ENCODE measurements at regions not wholly inside any gene's neighbourhood (a gene's known extent, or its start where the extent isn't known, plus 50 kb on each side); places are given as distances from the start of the nearest gene placed in this dataset.

DNA sequence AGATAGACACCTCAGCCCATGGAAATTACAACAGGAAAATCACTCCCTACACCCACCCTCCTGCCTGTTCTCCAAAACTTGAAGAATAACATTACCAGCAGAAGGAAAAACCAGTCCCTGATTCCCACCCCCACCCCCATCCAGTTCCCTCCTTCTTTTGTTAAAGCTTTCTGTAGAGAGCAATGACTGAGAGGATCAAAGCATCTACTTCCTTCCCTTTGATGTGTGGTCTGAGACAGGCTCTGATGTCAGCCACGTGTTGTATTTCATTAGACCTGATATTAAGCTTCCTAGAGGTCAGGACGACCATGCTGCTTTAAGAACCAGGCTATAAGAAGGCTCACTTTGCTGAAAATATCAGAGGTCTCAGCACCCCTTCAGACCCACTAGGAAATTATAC, 73.9 kb upstream of the HAO2 start:
- H3K79me2 ChIP-seq (ENCODE audit: low read length), result no peaks in the 10 kb centered on the region
- no peaks in the 10 kb centered on the region for H3K36me3 ChIP-seq (ENCODE audit: insufficient read depth, low read length)
- H2AFZ ChIP-seq (ENCODE audit: low read length), result no peak overlapping the region
- H3K4me3 ChIP-seq (ENCODE audit: low read length), result no peak overlapping the region
- H3K9me2 ChIP-seq (replicated peaks; ENCODE audit: insufficient read depth, low read length), result no peaks in the 10 kb centered on the region
- DNase-seq, result no peak
- no peak overlapping the region for H3K27ac ChIP-seq (ENCODE audit: low read length)
- no peak overlapping the region for H3K9ac ChIP-seq (ENCODE audit: low read length)
- H3K4me1 ChIP-seq (ENCODE audit: low read length), result no peaks in the 10 kb centered on the region
- H4K20me1 ChIP-seq (ENCODE audit: insufficient read depth, low read depth, low read length), result no peaks in the 10 kb centered on the region
- no peaks in the 10 kb centered on the region for H3K27me3 ChIP-seq (ENCODE audit: low read length)
- no peak overlapping the region for H3K4me2 ChIP-seq (ENCODE audit: low read depth, low read length, poor library complexity, severe bottlenecking)
- no peaks in the 10 kb centered on the region for H3K9me3 ChIP-seq (ENCODE audit: low read length)

DNA sequence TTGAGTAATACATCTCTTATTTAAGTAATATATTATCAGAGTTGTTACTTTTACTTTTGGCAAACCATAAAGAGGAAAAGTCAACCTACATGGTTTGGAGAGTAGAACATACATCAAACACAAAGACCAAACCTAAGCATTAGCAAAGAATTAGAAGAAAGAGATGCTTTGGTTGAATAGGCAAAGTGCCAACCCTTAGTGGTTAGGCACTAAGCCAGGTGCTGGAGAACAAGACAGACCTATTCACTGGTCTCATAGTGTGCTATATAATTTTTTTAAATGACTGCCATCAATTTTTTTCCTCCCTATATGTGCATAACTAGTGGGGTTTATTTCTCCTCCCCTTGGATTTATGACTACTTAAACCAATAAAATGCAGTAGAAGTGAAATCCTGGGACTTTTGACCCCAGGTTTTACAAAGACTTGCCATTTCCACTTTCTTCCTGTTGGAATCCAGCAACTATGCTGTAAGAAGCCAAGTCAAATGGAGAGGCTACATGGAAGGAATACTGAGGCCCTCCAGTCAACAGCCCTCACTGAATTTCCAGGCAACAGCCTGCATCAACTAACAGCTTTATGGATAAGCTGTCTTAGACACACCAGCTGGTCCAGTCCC, 69.8 kb upstream of the HAO2 start:
- no peaks in the 10 kb centered on the region for H3K27me3 ChIP-seq (ENCODE audit: low read length)
- no peak overlapping the region for H3K4me3 ChIP-seq (ENCODE audit: low read length)
- H3K36me3 ChIP-seq (ENCODE audit: insufficient read depth, low read length), result no peaks in the 10 kb centered on the region
- no peak overlapping the region for H3K9ac ChIP-seq (ENCODE audit: low read length)
- H3K4me1 ChIP-seq (ENCODE audit: low read length), result no peaks in the 10 kb centered on the region
- H2AFZ ChIP-seq (ENCODE audit: low read length), result no peak overlapping the region
- no peaks in the 10 kb centered on the region for H3K9me3 ChIP-seq (ENCODE audit: low read length)
- no peaks in the 10 kb centered on the region for H4K20me1 ChIP-seq (ENCODE audit: insufficient read depth, low read depth, low read length)
- H3K79me2 ChIP-seq (ENCODE audit: low read length), result no peaks in the 10 kb centered on the region
- H3K4me2 ChIP-seq (ENCODE audit: low read depth, low read length, poor library complexity, severe bottlenecking), result no peak overlapping the region
- DNase-seq, result no peak
- H3K27ac ChIP-seq (ENCODE audit: low read length), result no peak overlapping the region
- H3K9me2 ChIP-seq (replicated peaks; ENCODE audit: insufficient read depth, low read length), result no peaks in the 10 kb centered on the region

DNA sequence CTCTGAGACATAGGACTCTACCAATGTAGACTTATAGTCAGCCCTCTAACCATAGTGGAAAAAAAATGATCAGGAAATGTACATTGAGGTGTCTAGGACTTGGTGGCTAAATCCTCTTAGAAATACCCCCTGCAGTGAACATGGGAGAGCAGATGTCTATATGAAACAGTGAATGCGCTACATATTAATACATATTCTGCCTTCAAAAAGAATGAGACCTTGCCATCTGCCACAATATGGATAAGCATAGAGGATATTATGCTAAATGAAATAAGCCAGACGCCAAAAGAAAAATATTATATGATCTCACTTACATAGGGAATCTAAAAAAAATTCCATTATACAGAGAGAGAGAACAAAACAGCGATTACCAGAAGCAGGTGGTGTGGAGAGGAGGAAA, 66.6 kb upstream of the HAO2 start:
- no peak overlapping the region for H3K4me2 ChIP-seq (ENCODE audit: low read depth, low read length, poor library complexity, severe bottlenecking)
- H3K4me3 ChIP-seq (ENCODE audit: low read length), result no peak overlapping the region
- no peaks in the 10 kb centered on the region for H3K27me3 ChIP-seq (ENCODE audit: low read length)
- H3K9me3 ChIP-seq (ENCODE audit: low read length), result no peaks in the 10 kb centered on the region
- no peak overlapping the region for H3K9ac ChIP-seq (ENCODE audit: low read length)
- no peak for DNase-seq
- H3K27ac ChIP-seq (ENCODE audit: low read length), result no peak overlapping the region
- no peaks in the 10 kb centered on the region for H3K79me2 ChIP-seq (ENCODE audit: low read length)
- no peaks in the 10 kb centered on the region for H3K4me1 ChIP-seq (ENCODE audit: low read length)
- no peaks in the 10 kb centered on the region for H3K9me2 ChIP-seq (replicated peaks; ENCODE audit: insufficient read depth, low read length)
- no peak overlapping the region for H2AFZ ChIP-seq (ENCODE audit: low read length)
- no peaks in the 10 kb centered on the region for H4K20me1 ChIP-seq (ENCODE audit: insufficient read depth, low read depth, low read length)
- H3K36me3 ChIP-seq (ENCODE audit: insufficient read depth, low read length), result no peaks in the 10 kb centered on the region

DNA sequence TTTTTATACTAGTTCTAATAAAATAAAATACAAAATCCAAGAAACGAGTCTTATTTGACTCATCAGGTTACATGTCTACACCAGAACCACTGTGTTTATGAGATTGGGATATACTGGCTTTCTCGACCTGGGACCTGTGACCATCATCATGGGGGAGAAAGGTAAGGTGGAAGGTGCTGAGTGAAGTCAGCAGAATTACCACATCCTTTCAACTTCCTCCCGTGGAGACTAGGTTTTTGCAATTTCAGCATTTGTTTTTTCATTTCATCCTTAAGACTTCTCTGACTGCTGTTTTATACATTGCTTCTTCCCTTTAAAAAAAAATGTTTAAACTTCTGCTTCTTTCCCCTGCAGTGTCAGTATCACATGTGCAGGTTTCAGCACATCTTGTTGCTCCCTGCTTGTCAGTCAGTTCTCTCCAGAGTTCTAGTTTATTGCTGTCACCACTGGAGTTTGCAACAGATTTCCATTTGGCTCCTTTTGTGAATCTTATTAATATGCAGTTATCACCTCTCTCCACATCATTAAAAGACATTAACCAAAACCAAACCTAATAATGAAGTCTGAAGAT, 60.4 kb upstream of the HAO2 start:
- Histone ChIP-seq H3K27me3 (ENCODE audit: low read length) (no peaks in the 10 kb centered on the region), H3K9me2 (replicated peaks; ENCODE audit: insufficient read depth, low read length) (no peaks in the 10 kb centered on the region), H4K20me1 (ENCODE audit: insufficient read depth, low read depth, low read length) (no peaks in the 10 kb centered on the region), H2AFZ (ENCODE audit: low read length) (no peak overlapping the region), H3K9me3 (ENCODE audit: low read length) (no peaks in the 10 kb centered on the region), H3K27ac (ENCODE audit: low read length) (no peak overlapping the region), H3K4me3 (ENCODE audit: low read length) (no peak overlapping the region), H3K79me2 (ENCODE audit: low read length) (no peaks in the 10 kb centered on the region), H3K4me2 (ENCODE audit: low read depth, low read length, poor library complexity, severe bottlenecking) (no peak overlapping the region), H3K9ac (ENCODE audit: low read length) (no peak overlapping the region), H3K36me3 (ENCODE audit: insufficient read depth, low read length) (no peaks in the 10 kb centered on the region), H3K4me1 (ENCODE audit: low read length) (no peaks in the 10 kb centered on the region)
- DNase-seq, result no peak

DNA sequence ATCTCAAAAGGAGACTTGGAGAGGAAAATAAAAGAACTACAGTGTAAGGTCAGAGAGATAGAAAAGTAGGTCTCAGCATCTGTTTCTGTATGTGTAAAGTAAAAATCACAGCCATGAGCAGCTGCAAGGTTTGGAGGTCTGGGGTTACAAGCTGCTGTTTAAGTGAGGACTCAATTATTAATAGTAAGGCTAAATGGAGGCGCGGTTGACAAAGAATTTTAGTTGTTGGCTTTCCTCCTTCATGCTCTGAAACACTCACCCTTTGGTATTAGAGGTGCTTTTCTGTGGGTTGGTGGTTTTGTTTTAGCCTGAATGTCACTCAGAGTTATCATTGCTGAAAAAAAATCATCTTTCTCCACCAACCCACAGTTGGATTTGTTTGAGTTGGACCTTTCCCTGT, 59.8 kb upstream of the HAO2 start:
- no peaks in the 10 kb centered on the region for H3K79me2 ChIP-seq (ENCODE audit: low read length)
- no peak for DNase-seq
- H3K9me3 ChIP-seq (ENCODE audit: low read length), result no peaks in the 10 kb centered on the region
- no peak overlapping the region for H3K9ac ChIP-seq (ENCODE audit: low read length)
- H3K9me2 ChIP-seq (replicated peaks; ENCODE audit: insufficient read depth, low read length), result no peaks in the 10 kb centered on the region
- H3K4me2 ChIP-seq (ENCODE audit: low read depth, low read length, poor library complexity, severe bottlenecking), result no peak overlapping the region
- no peak overlapping the region for H3K27ac ChIP-seq (ENCODE audit: low read length)
- H4K20me1 ChIP-seq (ENCODE audit: insufficient read depth, low read depth, low read length), result no peaks in the 10 kb centered on the region
- H3K4me1 ChIP-seq (ENCODE audit: low read length), result peaks cover 1% of the 10 kb centered on the region
- H3K4me3 ChIP-seq (ENCODE audit: low read length), result no peak overlapping the region
- H3K27me3 ChIP-seq (ENCODE audit: low read length), result no peaks in the 10 kb centered on the region
- H2AFZ ChIP-seq (ENCODE audit: low read length), result no peak overlapping the region
- no peaks in the 10 kb centered on the region for H3K36me3 ChIP-seq (ENCODE audit: insufficient read depth, low read length)

DNA sequence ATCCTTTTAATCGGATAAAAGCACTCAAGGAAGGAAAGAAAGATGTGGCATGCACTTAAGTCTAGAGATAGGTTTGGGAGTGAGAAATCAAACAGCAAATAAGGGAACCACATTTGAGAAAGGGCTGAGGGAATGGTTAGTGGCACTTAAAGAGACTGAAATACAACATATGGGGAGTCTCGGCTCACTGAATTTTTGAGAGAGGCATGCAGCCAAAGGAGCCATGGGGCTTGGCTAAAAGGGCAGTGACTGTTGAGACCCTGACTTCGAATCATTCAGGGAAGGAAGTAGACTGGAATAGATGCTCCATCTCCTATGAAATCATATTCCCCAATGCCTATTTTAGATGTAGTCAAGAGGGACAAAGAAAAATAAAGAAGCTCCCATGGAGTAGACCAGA, 58.3 kb upstream of the HAO2 start:
- Histone ChIP-seq H2AFZ (ENCODE audit: low read length) (no peak overlapping the region), H3K79me2 (ENCODE audit: low read length) (no peaks in the 10 kb centered on the region), H3K36me3 (ENCODE audit: insufficient read depth, low read length) (no peaks in the 10 kb centered on the region), H3K9me2 (replicated peaks; ENCODE audit: insufficient read depth, low read length) (no peaks in the 10 kb centered on the region), H3K4me2 (ENCODE audit: low read depth, low read length, poor library complexity, severe bottlenecking) (no peak overlapping the region), H3K4me1 (ENCODE audit: low read length) (peaks cover 3% of the 10 kb centered on the region), H3K4me3 (ENCODE audit: low read length) (no peak overlapping the region), H4K20me1 (ENCODE audit: insufficient read depth, low read depth, low read length) (no peaks in the 10 kb centered on the region), H3K27ac (ENCODE audit: low read length) (no peak overlapping the region), H3K27me3 (ENCODE audit: low read length) (no peaks in the 10 kb centered on the region), H3K9ac (ENCODE audit: low read length) (no peak overlapping the region), H3K9me3 (ENCODE audit: low read length) (no peaks in the 10 kb centered on the region)
- no peak for DNase-seq

DNA sequence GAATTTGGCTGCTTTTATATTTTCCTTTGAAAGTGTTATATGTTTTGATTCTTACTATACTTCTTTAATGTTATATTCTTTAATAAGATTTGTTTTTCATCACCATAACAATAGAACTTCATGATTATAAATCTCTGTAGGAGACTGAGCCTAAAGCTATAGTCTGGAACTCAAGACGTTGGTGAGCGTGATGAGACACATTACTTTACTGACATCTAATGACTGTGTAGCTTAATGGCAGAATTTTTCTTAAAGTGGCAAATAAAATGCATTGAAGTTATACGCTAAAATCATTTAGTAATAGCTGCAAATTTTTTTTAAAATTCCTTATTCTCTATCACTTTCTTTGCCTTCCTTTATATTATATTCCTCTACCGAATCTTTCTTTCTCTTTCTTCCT, 56.1 kb upstream of the HAO2 start:
- Histone ChIP-seq H3K79me2 (ENCODE audit: low read length) (no peaks in the 10 kb centered on the region), H3K4me1 (ENCODE audit: low read length) (peaks cover 3% of the 10 kb centered on the region), H3K4me3 (ENCODE audit: low read length) (no peak overlapping the region), H4K20me1 (ENCODE audit: insufficient read depth, low read depth, low read length) (no peaks in the 10 kb centered on the region), H3K9ac (ENCODE audit: low read length) (no peak overlapping the region), H3K9me3 (ENCODE audit: low read length) (no peaks in the 10 kb centered on the region), H3K9me2 (replicated peaks; ENCODE audit: insufficient read depth, low read length) (no peaks in the 10 kb centered on the region), H3K27ac (ENCODE audit: low read length) (no peak overlapping the region), H3K4me2 (ENCODE audit: low read depth, low read length, poor library complexity, severe bottlenecking) (no peak overlapping the region), H3K36me3 (ENCODE audit: insufficient read depth, low read length) (no peaks in the 10 kb centered on the region), H2AFZ (ENCODE audit: low read length) (no peak overlapping the region), H3K27me3 (ENCODE audit: low read length) (no peaks in the 10 kb centered on the region)
- no peak for DNase-seq

DNA sequence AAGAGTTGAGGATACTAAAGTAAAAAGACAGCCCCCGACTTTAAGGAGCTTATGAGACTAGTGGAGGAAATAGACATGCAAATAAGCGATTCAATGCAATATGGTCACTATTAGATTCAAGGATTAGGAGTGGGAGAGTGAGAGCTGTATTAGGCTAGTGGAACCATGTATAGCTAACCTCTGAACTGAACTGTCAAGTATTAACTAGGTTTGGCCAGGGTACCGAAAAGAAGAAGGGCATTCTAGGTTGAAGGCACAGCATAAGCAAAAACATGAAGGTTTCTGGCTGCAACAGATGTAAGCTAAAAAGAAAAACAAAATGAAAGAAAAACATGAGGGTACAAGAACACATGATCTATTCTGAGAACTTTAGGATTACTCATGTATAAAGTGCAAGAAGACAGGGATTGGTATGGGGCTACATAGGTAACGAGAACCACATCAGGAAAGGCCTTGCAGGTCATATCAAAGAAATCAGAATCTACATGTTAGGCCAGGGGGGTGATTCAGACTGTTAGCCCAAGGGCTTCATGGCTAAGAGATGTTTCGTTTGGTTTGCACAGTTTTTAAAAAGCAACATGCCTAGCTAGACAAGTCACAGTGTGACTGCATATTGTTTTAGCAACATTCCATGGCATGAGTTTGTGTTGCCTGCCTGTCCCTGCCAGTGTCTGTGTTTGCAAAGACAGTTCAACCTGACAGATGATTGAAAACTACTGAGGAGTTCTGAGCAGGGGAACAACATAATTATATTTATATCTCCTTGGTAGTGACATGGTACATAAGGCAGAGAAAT, 54.4 kb upstream of the HAO2 start:
- Histone ChIP-seq H3K4me3 (ENCODE audit: low read length) (no peak overlapping the region), H3K9me2 (replicated peaks; ENCODE audit: insufficient read depth, low read length) (no peaks in the 10 kb centered on the region), H3K36me3 (ENCODE audit: insufficient read depth, low read length) (no peaks in the 10 kb centered on the region), H4K20me1 (ENCODE audit: insufficient read depth, low read depth, low read length) (no peaks in the 10 kb centered on the region), H3K27me3 (ENCODE audit: low read length) (no peaks in the 10 kb centered on the region), H2AFZ (ENCODE audit: low read length) (no peak overlapping the region), H3K9ac (ENCODE audit: low read length) (no peak overlapping the region), H3K27ac (ENCODE audit: low read length) (no peak overlapping the region), H3K9me3 (ENCODE audit: low read length) (no peaks in the 10 kb centered on the region), H3K79me2 (ENCODE audit: low read length) (no peaks in the 10 kb centered on the region), H3K4me2 (ENCODE audit: low read depth, low read length, poor library complexity, severe bottlenecking) (no peak overlapping the region), H3K4me1 (ENCODE audit: low read length) (peaks cover 3% of the 10 kb centered on the region)
- no peak for DNase-seq

All from Karpas-422 (cell line).